GM12892 (cell line): ENCODE measurements at regions not wholly inside any gene's neighbourhood (a gene's known extent, or its start where the extent isn't known, plus 50 kb on each side); places are given as distances from the start of the nearest gene placed in this dataset.

Experiments
- POLR2A ChIP-seq: IDR thresholded peaks from 2 replicates; pipeline ENCODE4 v1.6.1; 2011; ENCODE audit warnings: low read depth, low read length, control low read depth
- TAF1 ChIP-seq: IDR thresholded peaks from 2 replicates; pipeline ENCODE4 v1.6.1; 2011; ENCODE audit warnings: low read depth, mild to moderate bottlenecking, control low read depth, low read length, borderline replicate concordance

DNA sequence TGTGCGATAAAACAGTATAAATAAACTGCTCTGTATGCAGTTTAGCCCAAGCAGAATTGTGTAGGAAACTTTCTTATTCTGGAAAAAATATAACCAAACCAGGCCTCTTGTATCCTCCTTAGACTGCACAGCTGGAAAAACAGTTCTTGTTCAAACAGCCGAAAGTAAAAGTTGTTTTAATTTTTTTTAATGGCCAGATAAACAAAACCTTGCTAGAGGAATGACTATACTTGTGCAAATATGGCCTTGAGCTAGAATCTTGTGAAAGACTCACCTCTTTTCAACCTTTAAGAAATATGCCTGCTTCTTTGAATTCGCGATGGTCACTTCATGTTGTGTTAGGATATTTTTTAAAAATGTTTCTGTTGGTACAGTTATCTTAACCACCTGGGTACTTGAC lies 114.5 kb upstream of the MAF start:
- TF ChIP-seq POLR2A (no peak), TAF1 (no peak)
